ENCODE measurements at regions not wholly inside any gene's neighbourhood (a gene's known extent, or its start where the extent isn't known, plus 50 kb on each side); places are given as distances from the start of the nearest gene placed in this dataset.

GRCh38 chr3:20543535-20544226 is 357.7 kb upstream of the SGO1 start:
- TF ChIP-seq CTCF (conservative IDR thresholded peaks at IDR 0.05; ENCODE audit: low read depth, low read length) (no peak), EZH2 (IDR thresholded peaks at IDR 0.05; ENCODE audit: borderline replicate concordance, low read depth, low read length, poor library complexity, severe bottlenecking) (no peak)

All from A673 (cell line).